ENCODE measurements at regions not wholly inside any gene's neighbourhood (a gene's known extent, or its start where the extent isn't known, plus 50 kb on each side); places are given as distances from the start of the nearest gene placed in this dataset.
"Not testable (repeated sequence)": the region's sequence is repeated elsewhere in the genome, so short reads cannot be mapped to it uniquely, and the experiment has no call there.

- no peak for DNase-seq
Observed at GRCh38 chr6:69623357-69623756, 173.5 kb downstream of the LMBRD1 start.

GRCh38 chr6:69622924-69623323, 173.9 kb downstream of the LMBRD1 start:
- DNase-seq: no peak

GRCh38 chr6:69622230-69622629, 174.6 kb downstream of the LMBRD1 start:
- no peak for DNase-seq

- DNase-seq: no peak
Observed at GRCh38 chr6:69617163-69617562, 179.6 kb downstream of the LMBRD1 start.

GRCh38 chr6:69609836-69610472, 186.9 kb downstream of the LMBRD1 start:
- DNase-seq: no peak

GRCh38 chr6:69601132-69601531, 195.7 kb downstream of the LMBRD1 start:
- no peak for DNase-seq

GRCh38 chr6:69594405-69594804, 202.4 kb downstream of the LMBRD1 start:
- no peak for DNase-seq

GRCh38 chr6:69593706-69594105, 203.1 kb downstream of the LMBRD1 start:
- no peak for DNase-seq

GRCh38 chr6:69589626-69590025, 207.2 kb downstream of the LMBRD1 start:
- DNase-seq: no peak

GRCh38 chr6:69584913-69585729, 211.7 kb downstream of the LMBRD1 start:
- DNase-seq: peak; percentile 32 to 76

GRCh38 chr6:69584536-69584912, 212.3 kb downstream of the LMBRD1 start:
- DNase-seq: no peak

- DNase-seq: peak in 1 of 2 experiments; percentile 47
Observed at GRCh38 chr6:69581581-69581980, 215.2 kb downstream of the LMBRD1 start.

GRCh38 chr6:69580706-69581105, 216.1 kb downstream of the LMBRD1 start:
- no peak for DNase-seq

GRCh38 chr6:69578361-69578890, 218.4 kb downstream of the LMBRD1 start:
- DNase-seq: no peak

GRCh38 chr6:69571234-69571633, 225.6 kb downstream of the LMBRD1 start:
- no peak for DNase-seq

- DNase-seq: no peak
Observed at GRCh38 chr6:69570106-69570505, 226.7 kb downstream of the LMBRD1 start.

- not testable (repeated sequence) for DNase-seq
Observed at GRCh38 chr6:69560597-69560996, 236.2 kb downstream of the LMBRD1 start.

- no peak for DNase-seq
Observed at GRCh38 chr6:69555088-69555638, 241.6 kb downstream of the LMBRD1 start.

- DNase-seq: no peak
Observed at GRCh38 chr6:69542494-69542893, 254.3 kb downstream of the LMBRD1 start.

- DNase-seq: no peak
Observed at GRCh38 chr6:69527921-69528476, 268.8 kb downstream of the LMBRD1 start.

- DNase-seq: not testable (repeated sequence)
Observed at GRCh38 chr6:69515480-69515879, 281.3 kb downstream of the LMBRD1 start.

GRCh38 chr6:69494595-69494994, 302.2 kb downstream of the LMBRD1 start:
- DNase-seq: no peak

GRCh38 chr6:69489970-69490369, 306.8 kb downstream of the LMBRD1 start:
- no peak for DNase-seq

- DNase-seq: no peak
Observed at GRCh38 chr6:69487688-69488087, 309.1 kb downstream of the LMBRD1 start.
